Ishikawa (cell line): ENCODE measurements at regions not wholly inside any gene's neighbourhood (a gene's known extent, or its start where the extent isn't known, plus 50 kb on each side); places are given as distances from the start of the nearest gene placed in this dataset.

Source experiments
- CEBPB ChIP-seq: IDR thresholded peaks from 2 replicates; pipeline ENCODE4 v1.6.1; 2012
- CREB1 ChIP-seq: IDR thresholded peaks from 2 replicates; pipeline ENCODE4 v1.6.1; 2012; ENCODE audit warnings: low read depth
- EGR1 ChIP-seq: IDR thresholded peaks from 2 replicates; pipeline ENCODE4 v1.6.1; 2012
- EP300 ChIP-seq: IDR thresholded peaks from 2 replicates; pipeline ENCODE4 v1.6.1; 2012; ENCODE audit warnings: borderline replicate concordance
- FOXM1 ChIP-seq: IDR thresholded peaks from 2 replicates; pipeline ENCODE4 v1.6.1; 2012; ENCODE audit warnings: low read depth, borderline replicate concordance
- MAX ChIP-seq: IDR thresholded peaks from 2 replicates; pipeline ENCODE4 v1.6.1; 2012
- NFIC ChIP-seq: IDR thresholded peaks from 2 replicates; pipeline ENCODE4 v1.6.1; 2012
- RAD21 ChIP-seq: IDR thresholded peaks from 2 replicates; pipeline ENCODE4 v1.6.1; 2012; ENCODE audit warnings: low read depth
- REST ChIP-seq: IDR thresholded peaks from 2 replicates; pipeline ENCODE4 v1.6.1; 2012; ENCODE audit warnings: low read depth, mild to moderate bottlenecking
- TAF1 ChIP-seq: IDR thresholded peaks from 2 replicates; pipeline ENCODE4 v1.6.1; 2012; ENCODE audit warnings: low read depth, mild to moderate bottlenecking
- TCF12 ChIP-seq: IDR thresholded peaks from 2 replicates; pipeline ENCODE4 v1.6.1; 2012; ENCODE audit warnings: low read depth
- TEAD4 ChIP-seq: IDR thresholded peaks from 2 replicates; pipeline ENCODE4 v1.6.1; 2012
- USF1 ChIP-seq: IDR thresholded peaks from 2 replicates; pipeline ENCODE4 v1.6.1; 2012
- YY1 ChIP-seq: IDR thresholded peaks from 2 replicates; pipeline ENCODE4 v1.6.1; 2012; ENCODE audit warnings: low read depth
- ZBTB7A ChIP-seq: IDR thresholded peaks from 2 replicates; pipeline ENCODE4 v1.6.1; 2012; ENCODE audit warnings: low read depth

- no peak for TF ChIP-seq EGR1
- TF ChIP-seq ZBTB7A: no peak
- no peak for TF ChIP-seq CREB1
- no peak for TF ChIP-seq MAX
- no peak for TF ChIP-seq RAD21
- TF ChIP-seq NFIC: no peak
- TF ChIP-seq TCF12: no peak
- no peak for TF ChIP-seq TAF1
- no peak for TF ChIP-seq CEBPB
Observed at GRCh38 chr2:129772190-129772579, 207.3 kb upstream of the RAB6C start.

- TF ChIP-seq TAF1 (no peak), CEBPB (no peak), TEAD4 (no peak), EP300 (no peak), RAD21 (no peak), REST (no peak), NFIC (no peak), MAX (no peak), CREB1 (no peak)
Observed at GRCh38 chr2:129775952-129776653, 203.4 kb upstream of the RAB6C start.

GRCh38 chr2:129777146-129777545 is 202.3 kb upstream of the RAB6C start:
- no peak for TF ChIP-seq TCF12

GRCh38 chr2:129777762-129778583 is 201.5 kb upstream of the RAB6C start:
- TF ChIP-seq NFIC: no peak
- TF ChIP-seq CEBPB: no peak
- no peak for TF ChIP-seq EGR1
- TF ChIP-seq TCF12: no peak
- TF ChIP-seq USF1: no peak
- TF ChIP-seq TAF1: no peak
- TF ChIP-seq TEAD4: no peak
- TF ChIP-seq ZBTB7A: no peak
- TF ChIP-seq REST: no peak
- no peak for TF ChIP-seq FOXM1
- TF ChIP-seq EP300: no peak
- TF ChIP-seq YY1: no peak
- TF ChIP-seq RAD21: no peak
- TF ChIP-seq MAX: no peak
- no peak for TF ChIP-seq CREB1

GRCh38 chr2:129778584-129778877 is 200.9 kb upstream of the RAB6C start:
- no peak for TF ChIP-seq EP300
- no peak for TF ChIP-seq RAD21
- TF ChIP-seq ZBTB7A: no peak
- no peak for TF ChIP-seq TAF1
- TF ChIP-seq EGR1: no peak
- no peak for TF ChIP-seq FOXM1

- no peak for TF ChIP-seq USF1
Observed at GRCh38 chr2:129779783-129780182, 199.7 kb upstream of the RAB6C start.
